ENCODE measurements at regions not wholly inside any gene's neighbourhood (a gene's known extent, or its start where the extent isn't known, plus 50 kb on each side); places are given as distances from the start of the nearest gene placed in this dataset.

DNA sequence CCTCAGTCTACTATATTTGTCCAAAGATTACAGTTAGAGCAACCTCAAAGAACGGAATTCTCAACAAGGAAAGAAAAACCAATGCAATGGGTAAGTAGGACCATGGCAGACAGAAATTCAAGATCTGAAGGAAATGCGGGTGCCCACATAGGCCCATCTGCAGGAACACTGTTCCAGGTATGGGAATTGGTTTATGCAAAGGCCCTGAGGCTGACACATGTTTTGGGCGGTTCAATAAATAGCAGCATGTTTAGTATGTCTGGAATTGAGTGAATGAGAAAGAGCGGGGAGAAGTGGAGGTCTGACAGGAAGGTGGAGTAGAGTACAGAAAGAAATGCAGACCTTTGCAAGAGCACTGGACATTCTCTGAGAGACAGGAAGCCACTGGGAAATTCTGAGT, 164.7 kb upstream of the KLF12 start:
- no peak overlapping the region for H3K9ac ChIP-seq
- no peak overlapping the region for H3K4me2 ChIP-seq
- no peak overlapping the region for H3K4me3 ChIP-seq (IDR thresholded peaks at IDR 0.05; ENCODE audit: insufficient read depth, low read depth, low read length)
- H2AFZ ChIP-seq (ENCODE audit: low read depth): no peak overlapping the region
- no peak overlapping the region for H3K27ac ChIP-seq
- no peaks in the 10 kb centered on the region for H3K4me1 ChIP-seq (ENCODE audit: low read depth, poor library complexity, severe bottlenecking)
- H3K36me3 ChIP-seq (ENCODE audit: insufficient read depth): no peaks in the 10 kb centered on the region
- no peaks in the 10 kb centered on the region for H4K20me1 ChIP-seq (ENCODE audit: insufficient read depth)
- no peaks in the 10 kb centered on the region for H3K79me2 ChIP-seq (ENCODE audit: insufficient read depth, low read depth)
- TF ChIP-seq, protein P1, sequence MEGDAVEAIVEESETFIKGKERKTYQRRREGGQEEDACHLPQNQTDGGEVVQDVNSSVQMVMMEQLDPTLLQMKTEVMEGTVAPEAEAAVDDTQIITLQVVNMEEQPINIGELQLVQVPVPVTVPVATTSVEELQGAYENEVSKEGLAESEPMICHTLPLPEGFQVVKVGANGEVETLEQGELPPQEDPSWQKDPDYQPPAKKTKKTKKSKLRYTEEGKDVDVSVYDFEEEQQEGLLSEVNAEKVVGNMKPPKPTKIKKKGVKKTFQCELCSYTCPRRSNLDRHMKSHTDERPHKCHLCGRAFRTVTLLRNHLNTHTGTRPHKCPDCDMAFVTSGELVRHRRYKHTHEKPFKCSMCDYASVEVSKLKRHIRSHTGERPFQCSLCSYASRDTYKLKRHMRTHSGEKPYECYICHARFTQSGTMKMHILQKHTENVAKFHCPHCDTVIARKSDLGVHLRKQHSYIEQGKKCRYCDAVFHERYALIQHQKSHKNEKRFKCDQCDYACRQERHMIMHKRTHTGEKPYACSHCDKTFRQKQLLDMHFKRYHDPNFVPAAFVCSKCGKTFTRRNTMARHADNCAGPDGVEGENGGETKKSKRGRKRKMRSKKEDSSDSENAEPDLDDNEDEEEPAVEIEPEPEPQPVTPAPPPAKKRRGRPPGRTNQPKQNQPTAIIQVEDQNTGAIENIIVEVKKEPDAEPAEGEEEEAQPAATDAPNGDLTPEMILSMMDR (conservative IDR thresholded peaks at IDR 0.05; ENCODE audit: low read depth, low read length): no peak
- no peaks in the 10 kb centered on the region for H3K27me3 ChIP-seq (ENCODE audit: insufficient read depth, low read depth)

DNA sequence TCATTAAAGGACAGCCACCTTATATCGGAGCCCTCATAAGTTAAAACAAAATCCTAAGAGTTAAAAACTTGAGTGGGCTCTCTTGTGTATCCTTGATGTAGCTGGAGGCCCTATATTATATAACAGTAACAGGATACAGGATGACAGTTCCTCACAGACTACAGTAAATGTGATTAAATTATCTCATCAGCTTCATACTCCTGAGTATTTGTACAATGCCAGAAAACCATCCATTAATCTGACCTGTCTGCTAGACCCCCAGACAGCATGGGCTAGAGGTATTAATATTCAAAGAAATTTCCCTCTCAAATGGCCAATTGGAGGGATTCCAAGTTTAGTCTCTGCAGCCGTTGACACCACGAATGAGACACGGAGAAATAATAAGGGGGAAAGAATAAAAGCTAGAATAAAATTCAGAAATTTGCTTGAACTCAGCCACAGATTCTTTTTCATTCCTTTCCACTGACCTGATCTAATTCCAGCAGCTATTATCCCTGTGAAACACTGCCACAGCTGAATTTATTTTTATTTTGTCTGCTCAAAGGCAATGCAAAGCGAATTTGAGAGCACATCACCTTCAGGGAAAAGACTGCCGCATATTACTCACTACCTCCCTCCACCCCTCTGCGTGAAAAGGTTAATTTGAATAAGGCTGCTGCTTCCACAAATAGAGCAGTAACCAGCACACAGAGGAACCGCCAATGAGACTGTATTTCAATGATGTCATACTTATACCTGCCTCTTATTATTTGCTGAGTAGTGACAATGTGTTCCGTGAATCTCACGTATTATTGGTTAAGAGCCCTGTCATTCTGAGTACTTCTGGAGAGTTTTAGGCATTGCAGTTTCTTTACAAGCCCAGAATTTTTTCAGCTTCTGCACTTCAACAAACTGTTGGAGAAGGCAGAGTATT, 155.9 kb upstream of the KLF12 start:
- H3K79me2 ChIP-seq (ENCODE audit: insufficient read depth, low read depth): no peaks in the 10 kb centered on the region

DNA sequence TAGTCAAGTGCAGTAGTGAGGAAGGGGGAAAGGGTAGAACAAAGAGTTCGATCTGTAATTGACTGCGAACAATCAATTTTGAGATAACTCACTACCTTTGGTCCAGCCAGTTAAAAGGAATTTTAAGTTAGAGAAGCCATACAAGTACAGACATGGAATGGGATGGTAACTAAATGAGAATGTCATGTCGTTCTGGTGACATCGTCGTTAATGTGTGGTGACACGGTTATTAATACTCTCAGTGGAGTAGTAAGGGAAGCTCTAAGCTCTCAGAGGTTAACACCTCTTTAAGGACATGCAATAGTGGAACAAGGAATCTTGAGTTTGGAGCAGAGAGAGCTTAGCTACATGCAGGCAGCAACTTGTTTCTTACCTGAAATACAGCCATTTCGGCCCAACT, 154.9 kb upstream of the KLF12 start:
- Histone ChIP-seq H4K20me1 (ENCODE audit: insufficient read depth) (no peaks in the 10 kb centered on the region), H3K79me2 (ENCODE audit: insufficient read depth, low read depth) (no peaks in the 10 kb centered on the region), H3K4me2 (no peak overlapping the region), H3K36me3 (ENCODE audit: insufficient read depth) (no peaks in the 10 kb centered on the region), H3K9ac (no peak overlapping the region), H3K27ac (no peak overlapping the region), H3K27me3 (ENCODE audit: insufficient read depth, low read depth) (no peaks in the 10 kb centered on the region), H3K4me3 (IDR thresholded peaks at IDR 0.05; ENCODE audit: insufficient read depth, low read depth, low read length) (no peak overlapping the region), H3K4me1 (ENCODE audit: low read depth, poor library complexity, severe bottlenecking) (no peaks in the 10 kb centered on the region), H2AFZ (ENCODE audit: low read depth) (no peak overlapping the region)
- TF ChIP-seq, protein P1 (conservative IDR thresholded peaks at IDR 0.05; ENCODE audit: low read depth, low read length): no peak

More for the DNA sequence above, 155.9 kb upstream of the KLF12 start:
- H3K36me3 ChIP-seq (ENCODE audit: insufficient read depth): no peaks in the 10 kb centered on the region
- no peaks in the 10 kb centered on the region for H4K20me1 ChIP-seq (ENCODE audit: insufficient read depth)
- H3K9ac ChIP-seq: no peak overlapping the region
- H3K27ac ChIP-seq: no peak overlapping the region
- no peak overlapping the region for H3K4me3 ChIP-seq (IDR thresholded peaks at IDR 0.05; ENCODE audit: insufficient read depth, low read depth, low read length)
- TF ChIP-seq, protein P1 (conservative IDR thresholded peaks at IDR 0.05; ENCODE audit: low read depth, low read length): no peak
- no peak overlapping the region for H3K4me2 ChIP-seq
- H3K27me3 ChIP-seq (ENCODE audit: insufficient read depth, low read depth): no peaks in the 10 kb centered on the region
- no peaks in the 10 kb centered on the region for H3K4me1 ChIP-seq (ENCODE audit: low read depth, poor library complexity, severe bottlenecking)
- H2AFZ ChIP-seq (ENCODE audit: low read depth): no peak overlapping the region

DNA sequence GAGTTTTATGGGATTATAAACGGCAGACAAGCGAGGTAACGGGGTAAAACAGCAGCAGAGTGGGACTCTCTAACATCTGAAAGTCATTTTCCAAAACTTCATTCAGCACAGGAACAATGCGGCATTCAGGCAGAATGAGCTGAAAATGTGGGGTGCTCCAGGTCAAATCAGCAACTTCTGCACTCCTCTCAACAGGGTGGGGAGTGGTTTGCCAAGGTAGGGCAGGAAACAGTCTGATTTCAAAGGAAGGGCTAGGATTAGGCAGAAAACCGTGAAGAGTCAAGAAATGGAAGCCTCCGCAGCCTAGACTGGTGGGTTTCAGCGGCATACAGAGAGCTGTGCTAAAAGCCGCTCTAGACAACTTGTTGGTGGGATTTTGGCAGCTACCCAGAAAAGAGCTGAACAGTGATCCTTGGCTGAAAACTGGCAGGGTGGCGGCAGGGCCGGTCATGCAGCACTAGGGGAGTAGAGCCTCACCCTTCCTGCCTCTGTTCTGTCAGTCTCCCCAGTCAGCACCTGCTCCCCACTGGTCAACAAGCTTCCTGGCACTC, 154.2 kb upstream of the KLF12 start:
- Histone ChIP-seq H3K79me2 (ENCODE audit: insufficient read depth, low read depth) (no peaks in the 10 kb centered on the region), H3K4me3 (IDR thresholded peaks at IDR 0.05; ENCODE audit: insufficient read depth, low read depth, low read length) (no peak overlapping the region), H3K4me1 (ENCODE audit: low read depth, poor library complexity, severe bottlenecking) (no peaks in the 10 kb centered on the region), H3K36me3 (ENCODE audit: insufficient read depth) (no peaks in the 10 kb centered on the region), H2AFZ (ENCODE audit: low read depth) (no peak overlapping the region), H4K20me1 (ENCODE audit: insufficient read depth) (no peaks in the 10 kb centered on the region), H3K27me3 (ENCODE audit: insufficient read depth, low read depth) (no peaks in the 10 kb centered on the region), H3K9ac (no peak overlapping the region), H3K4me2 (no peak overlapping the region), H3K27ac (no peak overlapping the region)
- TF ChIP-seq, protein P1 (conservative IDR thresholded peaks at IDR 0.05; ENCODE audit: low read depth, low read length): no peak

Measured in KMS-11 (cell line).